ENCODE measurements at regions not wholly inside any gene's neighbourhood (a gene's known extent, or its start where the extent isn't known, plus 50 kb on each side); places are given as distances from the start of the nearest gene placed in this dataset.

GRCh38 chr3:59277201-59277600, 227.4 kb upstream of the CFAP20DC start:
- no TSS peak for BruUV-seq (replicated peaks)
- ChIA-PET CTCF (interaction anchor here (1.2 kb wide), 1 partner anchor 13 kb away, joined by 3 read pairs; no protein-coding TSS in a partner anchor), POLR2A (no interaction called here), SMC1A (ENCODE audit: uncharacterized antibody, unreplicated experiment) (interaction anchor here (0.7 to 1.6 kb wide), 5 partner anchors 9 to 109 kb away, joined by 3 to 8 read pairs (median 4); no protein-coding TSS in a partner anchor), RAD21 (ENCODE audit: unreplicated experiment) (interaction anchor here (1.2 kb wide), 1 partner anchor 37 kb away, joined by 3 read pairs; no protein-coding TSS in a partner anchor)
- no peaks in the 10 kb centered on the region for H3K79me2 ChIP-seq (ENCODE audit: control insufficient read depth, insufficient read depth, low read length)
- in situ Hi-C loops (cut with MboI): no loop called here
- no peaks in the 10 kb centered on the region for H3K27me3 ChIP-seq (replicated peaks in 1 of 2; ENCODE audit: control insufficient read depth in 2 of 2, insufficient read depth in 2 of 2, low read length in 1 of 2)
- no peaks in the 10 kb centered on the region for H3K36me3 ChIP-seq (ENCODE audit: control insufficient read depth in 2 of 2, insufficient read depth in 2 of 2, low read length in 1 of 2)
- intact Hi-C loops (cut with micrococcal nuclease; ENCODE audit: unreplicated experiment): no loop called here
- FAIRE-seq: no peak
- H2AFZ ChIP-seq (ENCODE audit: control insufficient read depth, low read depth, low read length): no peak overlapping the region
- ATAC-seq: no peak
- WGBS (ENCODE audit: insufficient coverage, insufficient replicate concordance, low lambda C conversion rate, missing lambda C conversion rate): 42% methylated on average over 4 of the region's 4 CpGs
- H3K4me1 ChIP-seq (ENCODE audit: control insufficient read depth, insufficient read depth, low read length): no peaks in the 10 kb centered on the region
- TF ChIP-seq BCL11A (IDR thresholded peaks at IDR 0.05; ENCODE audit: low read depth, low read length) (no peak), TCF3 (IDR thresholded peaks at IDR 0.05; ENCODE audit: borderline replicate concordance, insufficient read depth, low read depth, low read length) (no peak), POLR2AphosphoS2 (IDR thresholded peaks at IDR 0.05; ENCODE audit: low read depth, low read length) (no peak), CHD1 (IDR thresholded peaks at IDR 0.05; ENCODE audit: low read depth, low read length) (no peak), KAT2A (conservative IDR thresholded peaks at IDR 0.05; ENCODE audit: control insufficient read depth, low read depth, low read length) (no peak), NR2C1 (IDR thresholded peaks at IDR 0.05) (no peak), BCL3 (IDR thresholded peaks at IDR 0.05; ENCODE audit: borderline replicate concordance, insufficient read depth, low read depth, low read length, poor library complexity, severe bottlenecking) (no peak), ETV6 (conservative IDR thresholded peaks at IDR 0.05 in 1 of 2, IDR thresholded peaks at IDR 0.05 in 1 of 2; ENCODE audit: borderline replicate concordance in 1 of 2, low read depth in 1 of 2) (no peak), EED (IDR thresholded peaks at IDR 0.05; ENCODE audit: low read depth) (no peak), ZSCAN29 (IDR thresholded peaks at IDR 0.05) (no peak), YY1 (IDR thresholded peaks at IDR 0.05; ENCODE audit: low read depth, low read length) (no peak), SMC3 (IDR thresholded peaks at IDR 0.05; ENCODE audit: borderline replicate concordance, low read length) (no peak), ATF3 (IDR thresholded peaks at IDR 0.05; ENCODE audit: borderline replicate concordance, extremely low read depth, low read depth, low read length) (no peak), SPI1 (IDR thresholded peaks at IDR 0.05; ENCODE audit: borderline replicate concordance, insufficient read depth, low read depth, low read length) (no peak), HDAC6 (IDR thresholded peaks at IDR 0.05; ENCODE audit: unreplicated experiment) (no peak), BRCA1 (IDR thresholded peaks at IDR 0.05; ENCODE audit: low read depth, low read length) (no peak), ASH2L (IDR thresholded peaks at IDR 0.05; ENCODE audit: borderline replicate concordance, low read depth) (no peak), CHD2 (IDR thresholded peaks at IDR 0.05; ENCODE audit: borderline replicate concordance, low read depth, low read length) (no peak), REST (IDR thresholded peaks at IDR 0.05; ENCODE audit: low read depth, low read length) (no peak), TBL1XR1 (IDR thresholded peaks at IDR 0.05; ENCODE audit: low read depth, low read length) (no peak)
- no peaks in the 10 kb centered on the region for H4K20me1 ChIP-seq (ENCODE audit: control insufficient read depth, insufficient read depth)
- H3K9me3 ChIP-seq (replicated peaks; ENCODE audit: control insufficient read depth, insufficient read depth, low read length): no peaks in the 10 kb centered on the region
- H3K9ac ChIP-seq (ENCODE audit: control insufficient read depth, insufficient read depth, low read length): no peak overlapping the region
- H3K27ac ChIP-seq (ENCODE audit: control insufficient read depth, insufficient read depth): no peak overlapping the region
- DNase-seq (ENCODE audit: low read depth, low spot score): no peak
- no peak overlapping the region for H3K4me3 ChIP-seq
- H3K4me2 ChIP-seq (ENCODE audit: control insufficient read depth, insufficient read depth): no peak overlapping the region
